ENCODE measurements at regions not wholly inside any gene's neighbourhood (a gene's known extent, or its start where the extent isn't known, plus 50 kb on each side); places are given as distances from the start of the nearest gene placed in this dataset.
"Not testable (repeated sequence)": the region's sequence is repeated elsewhere in the genome, so short reads cannot be mapped to it uniquely, and the experiment has no call there.

DNA sequence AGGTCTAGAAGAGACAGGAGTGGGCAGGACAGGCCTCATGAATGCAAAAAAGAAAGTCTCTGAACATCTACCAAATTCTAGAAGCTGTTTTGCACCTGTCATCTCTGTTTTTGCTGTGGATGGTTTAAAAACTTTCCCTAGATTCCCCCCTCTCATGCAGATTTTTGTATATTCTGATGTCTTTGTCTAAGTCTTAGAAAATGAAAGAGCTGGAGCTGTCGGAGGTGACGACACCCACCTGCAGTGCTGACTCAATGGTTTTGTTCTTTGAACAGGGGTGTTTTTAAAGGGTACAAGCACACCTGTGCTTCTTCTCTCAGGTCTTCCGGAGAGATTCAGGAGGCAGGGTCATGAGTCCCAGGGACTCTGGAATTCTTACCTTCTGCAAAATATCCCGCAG, 128.2 kb upstream of the ALDH3B2 start:
- not testable (repeated sequence) for H3K4me3 Mint-ChIP-seq, H3K9me3 Mint-ChIP-seq, H3K27me3 Mint-ChIP-seq, DNase-seq, H3K36me3 Mint-ChIP-seq
- H3K4me1 Mint-ChIP-seq = peaks cover 24% of the 10 kb centered on the region
- H3K27ac Mint-ChIP-seq = peak overlapping the region; percentile 16

DNA sequence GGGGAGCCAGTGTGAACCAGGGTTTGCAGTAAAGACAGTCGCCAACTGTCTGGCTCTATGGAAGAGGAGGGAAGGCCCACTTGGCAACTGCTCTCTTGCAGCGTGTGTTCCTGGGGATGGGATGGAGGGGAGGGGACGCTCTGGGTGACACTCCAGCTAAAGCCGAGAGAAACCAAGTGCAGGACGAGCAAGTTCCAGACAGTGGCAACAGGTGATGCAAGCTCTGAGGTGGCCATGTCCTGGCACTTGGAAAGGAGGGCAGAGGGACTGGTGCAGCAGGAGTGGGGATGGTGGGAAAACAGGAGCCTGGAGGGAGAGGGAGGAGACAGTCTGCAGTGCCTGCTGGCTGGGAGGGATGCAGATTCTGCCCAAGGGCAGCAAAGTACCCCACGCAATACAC, 127.0 kb upstream of the ALDH3B2 start:
- H3K27ac Mint-ChIP-seq, H3K27me3 Mint-ChIP-seq, H3K9me3 Mint-ChIP-seq, DNase-seq, H3K4me3 Mint-ChIP-seq, H3K36me3 Mint-ChIP-seq: not testable (repeated sequence)
- H3K4me1 Mint-ChIP-seq = peaks cover 19% of the 10 kb centered on the region

DNA sequence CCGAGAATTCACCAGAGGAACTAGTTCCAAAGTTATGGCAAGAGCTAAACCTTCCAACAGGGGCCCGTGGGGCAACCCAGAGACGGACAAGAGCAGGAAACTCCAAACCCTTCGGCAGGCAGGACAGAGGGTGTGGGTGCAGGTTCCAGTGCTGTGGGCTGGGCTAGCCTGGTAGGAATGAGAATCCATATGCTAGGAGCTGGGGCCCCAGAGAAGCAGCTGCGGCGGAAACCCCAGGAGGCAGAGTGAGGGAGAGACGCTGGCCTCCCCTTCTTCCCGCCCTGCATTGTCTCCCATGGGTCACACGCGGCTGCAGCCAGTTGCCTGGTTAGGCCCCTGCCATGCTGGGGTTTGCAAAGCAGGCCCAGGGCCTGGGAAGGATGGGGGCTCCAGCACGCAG, 126.2 kb upstream of the ALDH3B2 start:
- H3K36me3 Mint-ChIP-seq, H3K27ac Mint-ChIP-seq, H3K4me3 Mint-ChIP-seq, H3K27me3 Mint-ChIP-seq, DNase-seq, H3K9me3 Mint-ChIP-seq: not testable (repeated sequence)
- peaks cover 17% of the 10 kb centered on the region for H3K4me1 Mint-ChIP-seq

DNA sequence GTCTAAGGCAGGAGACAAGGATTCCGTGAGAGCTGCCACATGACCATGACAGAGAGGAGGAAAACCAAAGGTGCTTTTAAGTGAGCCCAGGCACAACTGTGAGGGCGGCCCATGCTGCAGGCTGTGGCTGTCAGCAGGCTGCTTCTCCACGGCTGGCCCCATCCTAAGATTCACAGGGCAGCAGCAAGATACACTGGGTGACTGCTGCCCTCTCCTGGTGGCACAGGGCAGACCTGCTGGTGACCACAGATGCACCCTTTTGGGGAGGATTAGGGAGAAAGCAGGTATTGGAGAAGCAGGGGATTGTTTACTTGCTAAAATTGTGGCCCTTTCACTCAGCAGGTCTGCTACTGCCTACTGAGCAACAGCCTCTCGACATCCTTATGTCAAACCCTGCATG, 125.4 kb upstream of the ALDH3B2 start:
- H3K9me3 Mint-ChIP-seq, H3K27me3 Mint-ChIP-seq, H3K4me3 Mint-ChIP-seq, H3K27ac Mint-ChIP-seq, H3K36me3 Mint-ChIP-seq: not testable (repeated sequence)
- DNase-seq = peak; percentile 16
- peaks cover 17% of the 10 kb centered on the region for H3K4me1 Mint-ChIP-seq

DNA sequence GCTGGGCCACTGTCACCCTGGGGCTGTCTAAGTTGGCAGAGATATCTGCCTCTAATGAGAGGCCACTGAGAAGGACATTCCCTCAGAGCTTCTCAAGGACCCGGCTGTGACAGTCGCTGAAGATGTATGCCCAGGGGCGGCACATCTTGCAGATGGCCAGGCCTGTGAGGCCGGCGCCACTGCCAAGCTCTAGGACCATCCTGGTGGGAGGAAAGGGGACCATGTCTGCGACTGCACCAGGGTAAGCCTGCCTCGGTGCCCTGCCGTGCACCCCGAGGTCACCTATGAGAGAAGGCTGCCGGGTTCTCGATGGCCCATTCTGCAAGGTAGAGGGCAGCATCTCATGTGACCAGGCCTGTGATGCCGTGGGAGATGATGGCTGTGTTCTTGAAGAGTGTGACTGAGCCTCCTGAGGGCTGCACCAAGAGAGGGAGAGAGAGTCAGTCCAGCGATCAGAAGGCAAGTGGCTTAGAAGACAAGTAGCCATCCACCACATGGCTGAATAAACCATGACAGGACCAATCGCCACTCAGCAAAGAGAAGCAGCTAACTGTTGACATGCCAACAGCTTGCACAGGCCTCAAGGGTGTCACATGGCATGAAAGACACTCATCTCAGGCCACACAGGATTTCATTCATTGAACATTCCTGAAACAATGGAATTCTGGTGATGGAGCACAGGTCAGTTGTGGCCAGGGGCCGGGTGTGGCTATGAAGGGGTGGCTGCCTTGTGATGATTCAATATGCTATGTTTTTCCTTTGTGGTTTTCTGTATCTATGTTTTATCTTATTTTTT, 123.5 kb upstream of the ALDH3B2 start:
- H3K4me1 Mint-ChIP-seq, DNase-seq, H3K27ac Mint-ChIP-seq, H3K36me3 Mint-ChIP-seq, H3K4me3 Mint-ChIP-seq, H3K9me3 Mint-ChIP-seq, H3K27me3 Mint-ChIP-seq: not testable (repeated sequence)

DNA sequence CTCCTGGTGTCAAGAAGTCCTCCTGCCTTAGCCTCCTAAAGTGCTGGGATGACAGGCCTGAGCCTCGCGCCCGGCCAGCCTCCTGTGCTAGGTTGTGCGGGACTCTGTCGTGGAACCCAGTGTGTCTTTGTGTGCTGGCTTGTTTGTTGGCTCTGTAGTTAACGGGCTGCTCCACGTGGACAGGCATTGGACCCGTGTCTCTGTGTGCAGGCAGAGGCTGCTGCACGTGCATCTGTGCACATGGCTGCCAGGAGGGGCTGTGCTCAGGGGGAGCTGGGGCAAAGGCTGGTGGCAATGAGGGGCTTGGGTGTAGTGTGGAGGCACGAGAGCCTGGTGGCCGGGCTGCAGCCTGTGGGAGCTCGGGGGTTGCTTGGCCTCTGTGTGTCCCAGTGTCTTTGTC, 121.3 kb upstream of the ALDH3B2 start:
- H3K36me3 Mint-ChIP-seq = no peaks in the 10 kb centered on the region
- H3K4me3 Mint-ChIP-seq = no peak overlapping the region
- no peak for DNase-seq
- H3K27me3 Mint-ChIP-seq = peaks cover 3% of the 10 kb centered on the region
- H3K27ac Mint-ChIP-seq = no peak overlapping the region
- H3K4me1 Mint-ChIP-seq = peaks cover 8% of the 10 kb centered on the region
- no peaks in the 10 kb centered on the region for H3K9me3 Mint-ChIP-seq

DNA sequence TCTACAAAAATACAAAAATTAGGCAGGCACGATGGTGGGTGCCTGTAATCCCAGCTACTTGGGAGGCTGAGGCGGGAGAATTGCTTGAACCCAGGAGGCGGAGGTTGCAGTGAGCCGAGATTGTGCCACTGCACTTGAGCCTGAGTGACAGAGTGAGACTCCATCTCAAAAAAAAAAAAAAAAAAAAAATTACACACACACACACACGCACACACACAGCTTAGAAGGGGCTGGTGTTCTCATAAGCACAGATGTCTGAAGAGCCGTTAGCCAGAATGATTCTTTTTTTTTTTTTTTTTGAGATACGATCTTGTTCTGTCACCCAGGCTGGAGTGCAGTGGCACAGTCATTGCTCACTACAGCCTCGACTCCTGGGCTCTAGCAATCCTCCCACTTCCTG, 119.3 kb upstream of the ALDH3B2 start:
- DNase-seq, H3K4me1 Mint-ChIP-seq, H3K27ac Mint-ChIP-seq, H3K9me3 Mint-ChIP-seq, H3K36me3 Mint-ChIP-seq, H3K27me3 Mint-ChIP-seq, H3K4me3 Mint-ChIP-seq: not testable (repeated sequence)

DNA sequence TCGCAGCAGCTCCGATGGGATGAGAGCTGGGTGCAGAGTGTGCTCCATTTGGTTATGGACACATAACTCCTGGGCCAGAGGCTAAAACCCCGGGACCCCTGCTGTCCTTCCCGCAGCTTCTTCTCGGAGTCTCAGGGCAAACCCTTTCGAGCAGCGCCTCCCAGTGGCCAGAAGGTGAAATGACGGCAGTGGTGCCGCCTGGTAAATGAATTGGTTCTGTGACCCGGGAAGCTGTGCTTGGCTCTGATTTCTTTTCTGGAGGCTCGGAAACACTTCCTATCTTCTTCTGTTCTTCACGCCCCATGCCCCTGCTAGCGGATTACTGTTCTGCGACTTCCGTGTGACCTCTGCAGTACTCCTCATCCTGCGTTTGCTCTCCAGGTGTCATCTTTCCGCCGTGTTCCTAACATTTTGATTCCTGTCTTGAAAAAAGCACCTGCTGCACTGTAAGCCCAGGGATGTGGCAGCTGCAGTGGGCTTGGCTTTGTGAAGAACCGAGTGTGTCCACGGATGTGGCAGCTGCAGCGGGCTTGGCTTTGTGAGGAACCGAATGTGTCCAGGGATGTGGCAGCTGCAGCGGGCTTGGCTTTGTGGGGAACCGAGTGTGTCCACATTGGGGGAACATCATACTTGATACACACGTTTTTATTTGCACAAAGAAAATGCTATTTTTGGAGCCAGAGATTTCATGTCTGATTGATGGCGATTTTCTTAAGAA, 118.0 kb upstream of the ALDH3B2 start:
- not testable (repeated sequence) for H3K27me3 Mint-ChIP-seq, H3K9me3 Mint-ChIP-seq, H3K4me1 Mint-ChIP-seq, H3K27ac Mint-ChIP-seq, H3K36me3 Mint-ChIP-seq
- DNase-seq = peak; percentile 38
- peak overlapping the region; percentile 18 for H3K4me3 Mint-ChIP-seq

DNA sequence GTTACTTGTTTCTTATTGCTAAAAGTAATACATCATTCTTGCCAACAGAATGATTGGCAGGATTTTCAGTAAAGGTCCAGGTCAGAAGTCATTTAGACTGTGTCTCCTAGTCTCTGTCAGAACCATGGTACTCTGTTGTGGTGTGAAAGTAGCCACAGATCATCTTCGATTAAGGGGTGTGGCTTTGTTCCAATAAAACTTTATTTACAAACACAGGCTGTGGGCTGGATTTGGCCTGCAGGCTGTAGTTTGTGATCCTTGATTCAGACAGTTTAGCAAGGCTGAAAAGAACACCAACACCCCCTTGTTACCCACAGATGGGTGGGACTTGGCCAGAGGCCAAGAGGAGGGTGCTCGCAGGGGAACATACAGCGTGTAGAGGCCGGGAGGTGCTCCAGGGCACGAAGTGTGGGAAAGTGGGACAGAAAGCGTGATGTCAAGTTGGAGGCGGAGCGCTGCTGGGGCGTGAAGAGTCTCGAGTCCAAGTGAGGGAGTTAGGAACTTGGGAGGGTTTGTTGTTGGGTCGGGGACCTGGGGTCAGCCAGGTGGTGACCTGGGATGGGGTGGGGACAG, 117.3 kb upstream of the ALDH3B2 start:
- H3K9me3 Mint-ChIP-seq, H3K4me3 Mint-ChIP-seq, H3K27ac Mint-ChIP-seq, DNase-seq, H3K27me3 Mint-ChIP-seq, H3K36me3 Mint-ChIP-seq, H3K4me1 Mint-ChIP-seq: not testable (repeated sequence)

DNA sequence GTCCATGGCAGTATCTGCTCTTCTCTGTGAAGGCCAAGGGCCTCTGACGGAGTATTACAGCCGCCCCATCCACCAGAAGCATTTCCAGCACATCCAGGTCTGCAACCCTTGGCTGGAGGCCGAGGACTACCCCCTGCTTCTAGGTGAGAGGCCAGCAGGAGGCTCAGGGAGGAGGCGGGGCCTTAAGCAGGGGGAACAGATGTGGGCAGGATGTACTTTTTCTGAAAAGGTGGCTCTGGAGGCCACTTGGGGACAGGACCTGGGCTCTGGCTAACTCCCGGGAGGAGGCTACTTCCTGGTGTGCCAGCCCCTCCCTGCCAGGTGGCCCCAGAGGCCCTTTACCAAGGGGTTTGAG, 113.9 kb upstream of the ALDH3B2 start:
- DNase-seq, H3K4me1 Mint-ChIP-seq, H3K27ac Mint-ChIP-seq, H3K27me3 Mint-ChIP-seq, H3K36me3 Mint-ChIP-seq, H3K4me3 Mint-ChIP-seq, H3K9me3 Mint-ChIP-seq: not testable (repeated sequence)

DNA sequence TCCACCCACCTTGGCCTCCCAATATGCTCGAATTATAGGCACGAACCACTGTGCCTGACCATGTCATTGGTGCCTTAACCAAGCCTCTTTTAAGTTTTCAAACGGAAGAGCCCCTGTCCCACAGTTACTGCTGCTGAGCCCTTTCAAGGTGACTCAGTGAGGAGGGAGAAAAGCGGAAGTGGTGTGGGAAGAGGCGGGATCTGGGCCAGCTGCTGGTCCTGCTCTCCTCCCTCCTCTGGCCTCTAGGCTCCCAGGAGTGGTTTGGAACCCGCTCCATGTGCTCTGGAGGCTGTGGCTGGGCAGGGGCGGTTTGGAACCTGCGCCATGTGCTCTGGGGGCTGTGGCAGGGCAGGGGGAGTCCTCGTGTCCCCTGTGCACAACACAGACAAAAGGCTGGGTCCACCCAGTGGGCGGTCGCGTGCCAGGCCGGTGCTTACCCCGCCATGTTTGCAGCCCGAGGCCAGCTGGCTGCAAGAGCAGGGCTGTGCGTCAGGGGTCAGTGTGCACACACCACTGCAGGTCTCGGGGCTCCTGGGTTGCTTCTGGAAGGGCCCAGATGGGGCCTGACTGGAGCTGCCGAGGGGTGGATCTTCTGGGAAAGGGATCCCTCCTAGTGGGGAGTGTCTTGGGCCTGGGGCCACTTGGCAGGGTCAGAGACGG, 113.4 kb upstream of the ALDH3B2 start:
- H3K36me3 Mint-ChIP-seq, H3K9me3 Mint-ChIP-seq, H3K4me3 Mint-ChIP-seq, DNase-seq, H3K4me1 Mint-ChIP-seq, H3K27me3 Mint-ChIP-seq, H3K27ac Mint-ChIP-seq: not testable (repeated sequence)

DNA sequence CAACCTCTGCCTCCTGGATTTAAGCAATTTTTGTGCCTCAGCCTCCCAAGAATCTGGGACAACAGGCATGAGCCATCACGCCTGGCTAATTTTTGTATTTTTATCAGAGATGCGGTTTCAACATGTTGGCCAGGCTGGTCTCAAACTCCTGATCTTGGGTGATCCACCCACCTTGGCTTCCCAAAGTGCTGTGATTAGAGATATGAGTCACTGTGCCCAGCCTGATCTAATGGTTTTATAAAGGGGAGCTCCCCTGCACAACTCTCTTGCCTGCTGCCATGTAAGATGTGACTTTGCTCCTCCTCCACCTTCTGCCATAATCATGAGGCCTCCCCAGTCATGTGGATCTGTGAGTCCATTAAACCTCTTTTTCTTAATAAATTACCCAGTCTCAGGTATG, 107.5 kb upstream of the ALDH3B2 start:
- not testable (repeated sequence) for H3K4me1 Mint-ChIP-seq

DNA sequence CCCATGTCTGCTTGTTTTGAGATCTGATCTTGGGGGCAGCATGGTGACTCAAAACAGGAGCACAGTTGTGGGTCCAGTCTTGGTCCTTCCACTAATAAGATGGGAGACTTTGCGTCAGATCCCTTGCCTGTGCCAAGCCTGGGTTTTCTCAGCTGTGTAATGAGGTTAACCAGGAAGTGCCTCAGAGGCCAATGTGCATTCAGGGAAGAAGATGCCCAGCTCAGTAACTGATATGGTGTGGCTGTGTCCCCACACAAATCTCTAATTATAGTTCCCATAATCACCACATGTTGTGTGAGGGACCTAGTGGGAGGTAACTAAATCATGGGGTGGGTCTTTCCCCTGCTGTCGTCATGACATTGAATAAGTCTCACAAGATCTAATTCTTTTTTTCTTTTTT, 107.1 kb upstream of the ALDH3B2 start:
- H3K27me3 Mint-ChIP-seq = peaks cover 11% of the 10 kb centered on the region
- not testable (repeated sequence) for H3K4me1 Mint-ChIP-seq, H3K9me3 Mint-ChIP-seq, H3K4me3 Mint-ChIP-seq, H3K36me3 Mint-ChIP-seq, DNase-seq, H3K27ac Mint-ChIP-seq

More for the DNA sequence above, 107.5 kb upstream of the ALDH3B2 start:
- not testable (repeated sequence) for DNase-seq, H3K4me3 Mint-ChIP-seq, H3K36me3 Mint-ChIP-seq, H3K27ac Mint-ChIP-seq, H3K9me3 Mint-ChIP-seq
- peaks cover 11% of the 10 kb centered on the region for H3K27me3 Mint-ChIP-seq

DNA sequence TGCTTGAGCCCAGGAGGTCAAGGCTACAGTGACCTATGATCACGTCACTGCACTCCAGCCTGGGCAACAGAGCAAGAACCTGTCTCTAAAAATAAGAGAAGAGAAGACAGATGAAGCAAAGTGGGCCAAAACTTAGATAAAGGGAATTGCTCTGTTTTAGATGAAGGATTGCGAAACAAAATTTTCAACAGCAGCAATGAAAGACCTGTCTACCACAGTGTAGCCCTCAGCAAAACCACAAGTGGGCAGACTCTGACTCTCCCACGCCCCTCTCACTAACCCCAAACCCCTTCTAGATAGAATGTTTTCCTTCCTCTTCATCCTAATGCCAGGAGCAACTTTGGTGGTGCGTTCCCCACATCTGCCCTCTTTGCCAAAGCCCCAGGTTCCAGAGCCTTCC, 105.6 kb upstream of the ALDH3B2 start:
- Mint-ChIP-seq H3K27ac (no peak overlapping the region), H3K36me3 (peaks cover 1% of the 10 kb centered on the region), H3K4me1 (peaks cover 2% of the 10 kb centered on the region), H3K9me3 (no peaks in the 10 kb centered on the region), H3K4me3 (no peak overlapping the region), H3K27me3 (peaks cover 18% of the 10 kb centered on the region)
- no peak for DNase-seq

DNA sequence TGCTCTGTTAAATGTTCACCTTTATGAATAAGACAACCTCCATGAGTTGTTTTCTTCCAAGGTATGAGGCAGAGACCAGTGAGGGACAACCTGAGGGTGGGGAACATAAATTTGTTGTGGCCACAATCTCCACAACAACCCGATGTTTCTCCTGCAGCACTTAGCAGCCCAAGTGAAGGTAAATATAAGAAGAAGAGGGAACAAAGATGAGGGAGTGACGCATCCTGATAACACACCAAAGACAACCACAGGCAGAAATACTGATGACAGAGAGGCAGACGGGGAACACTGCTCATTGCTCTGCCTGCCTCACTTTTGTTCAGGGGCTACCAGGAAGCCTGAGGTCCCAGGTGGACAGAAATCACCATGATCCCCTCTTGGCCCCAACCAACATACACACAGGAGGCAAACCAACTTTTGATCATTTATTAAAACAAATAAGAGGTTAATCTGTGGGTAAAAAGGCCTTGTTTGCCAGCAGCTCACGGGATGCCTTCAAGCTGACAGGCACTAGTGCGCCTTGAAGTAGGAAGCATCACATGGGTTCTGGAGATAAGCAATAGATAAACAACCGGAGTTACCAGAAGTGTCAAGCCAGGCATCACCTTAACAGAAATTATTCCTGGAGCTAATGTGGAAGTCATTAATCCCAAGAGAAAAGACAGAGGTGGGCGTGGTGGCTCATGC, 104.9 kb upstream of the ALDH3B2 start:
- not testable (repeated sequence) for H3K27ac Mint-ChIP-seq, H3K36me3 Mint-ChIP-seq
- peaks cover 25% of the 10 kb centered on the region for H3K27me3 Mint-ChIP-seq

More for the DNA sequence above, 104.9 kb upstream of the ALDH3B2 start:
- not testable (repeated sequence) for H3K9me3 Mint-ChIP-seq, H3K4me1 Mint-ChIP-seq, DNase-seq, H3K4me3 Mint-ChIP-seq

Data from activated naive CD8-positive, alpha-beta T cell treated with anti-CD3 and anti-CD28 coated beads for 36 hours (primary cell).